Mesothelial cell of epicardium (in vitro differentiated cells): ENCODE measurements at regions not wholly inside any gene's neighbourhood (a gene's known extent, or its start where the extent isn't known, plus 50 kb on each side); places are given as distances from the start of the nearest gene placed in this dataset.
A peak's percentile ranks its signal among the peaks of the same experiment; 100 is the strongest.

Experiments used
- DNase-seq, 2 experiments: peaks; one replicate each; pipeline ENCODE4 v3.0.0; 2021; ENCODE audit warnings: low spot score in 2 of 2; ENCODE audit not compliant: unreplicated experiment in 2 of 2
- H3K27ac Mint-ChIP-seq: 2 replicates; pipeline ENCODE4 v1.8.0; 2021; ENCODE audit warnings: mixed read lengths
- H3K27me3 Mint-ChIP-seq: 2 replicates; pipeline ENCODE4 v1.8.0; 2021; ENCODE audit warnings: low read depth, mixed read lengths
- H3K36me3 Mint-ChIP-seq: 2 replicates; pipeline ENCODE4 v1.8.0; 2021; ENCODE audit warnings: mixed read lengths
- H3K4me1 Mint-ChIP-seq: 2 replicates; pipeline ENCODE4 v1.8.0; 2021; ENCODE audit warnings: mixed read lengths
- H3K4me3 Mint-ChIP-seq: 2 replicates; pipeline ENCODE4 v1.8.0; 2021; ENCODE audit warnings: mild to moderate bottlenecking, moderate library complexity, mixed read lengths
- H3K9me3 Mint-ChIP-seq: 2 replicates; pipeline ENCODE4 v1.8.0; 2021; ENCODE audit warnings: mixed read lengths
- TF ChIP-seq, protein P1 (sequence below): fragments of 200-600 bp; sonication (generic); IDR thresholded peaks from one replicate; pipeline ENCODE4 v1.5.0; 2021; ENCODE audit warnings: antibody characterized with exemption; ENCODE audit not compliant: unreplicated experiment

DNA sequence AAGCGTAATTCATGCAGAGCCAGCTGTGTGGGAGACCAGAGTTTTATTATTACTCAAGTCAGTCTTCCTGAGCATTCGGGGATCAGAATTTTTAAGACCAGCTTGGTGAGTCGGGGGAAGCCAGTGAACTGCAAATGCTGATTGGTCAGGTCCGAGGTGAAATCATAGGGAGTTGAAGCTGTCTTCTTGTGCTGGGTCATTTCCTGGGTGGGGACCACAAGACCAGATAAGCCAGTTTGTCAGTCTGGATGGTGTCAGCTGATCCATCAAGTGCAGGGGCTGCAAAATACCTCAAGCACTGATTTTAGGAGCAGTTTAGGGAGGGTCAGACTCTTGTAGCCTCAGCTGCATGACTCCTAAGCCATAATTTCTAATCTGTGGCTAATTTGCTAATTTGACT lies 228.1 kb upstream of the ATP10A start:
- Mint-ChIP-seq H3K4me3 (no peak overlapping the region), H3K36me3 (no peaks in the 10 kb centered on the region), H3K27ac (peak overlapping the region; percentile 67), H3K9me3 (no peaks in the 10 kb centered on the region), H3K4me1 (peaks cover 22% of the 10 kb centered on the region), H3K27me3 (no peaks in the 10 kb centered on the region)
- TF ChIP-seq, protein P1, sequence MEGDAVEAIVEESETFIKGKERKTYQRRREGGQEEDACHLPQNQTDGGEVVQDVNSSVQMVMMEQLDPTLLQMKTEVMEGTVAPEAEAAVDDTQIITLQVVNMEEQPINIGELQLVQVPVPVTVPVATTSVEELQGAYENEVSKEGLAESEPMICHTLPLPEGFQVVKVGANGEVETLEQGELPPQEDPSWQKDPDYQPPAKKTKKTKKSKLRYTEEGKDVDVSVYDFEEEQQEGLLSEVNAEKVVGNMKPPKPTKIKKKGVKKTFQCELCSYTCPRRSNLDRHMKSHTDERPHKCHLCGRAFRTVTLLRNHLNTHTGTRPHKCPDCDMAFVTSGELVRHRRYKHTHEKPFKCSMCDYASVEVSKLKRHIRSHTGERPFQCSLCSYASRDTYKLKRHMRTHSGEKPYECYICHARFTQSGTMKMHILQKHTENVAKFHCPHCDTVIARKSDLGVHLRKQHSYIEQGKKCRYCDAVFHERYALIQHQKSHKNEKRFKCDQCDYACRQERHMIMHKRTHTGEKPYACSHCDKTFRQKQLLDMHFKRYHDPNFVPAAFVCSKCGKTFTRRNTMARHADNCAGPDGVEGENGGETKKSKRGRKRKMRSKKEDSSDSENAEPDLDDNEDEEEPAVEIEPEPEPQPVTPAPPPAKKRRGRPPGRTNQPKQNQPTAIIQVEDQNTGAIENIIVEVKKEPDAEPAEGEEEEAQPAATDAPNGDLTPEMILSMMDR: no peak
- DNase-seq: no peak

DNA sequence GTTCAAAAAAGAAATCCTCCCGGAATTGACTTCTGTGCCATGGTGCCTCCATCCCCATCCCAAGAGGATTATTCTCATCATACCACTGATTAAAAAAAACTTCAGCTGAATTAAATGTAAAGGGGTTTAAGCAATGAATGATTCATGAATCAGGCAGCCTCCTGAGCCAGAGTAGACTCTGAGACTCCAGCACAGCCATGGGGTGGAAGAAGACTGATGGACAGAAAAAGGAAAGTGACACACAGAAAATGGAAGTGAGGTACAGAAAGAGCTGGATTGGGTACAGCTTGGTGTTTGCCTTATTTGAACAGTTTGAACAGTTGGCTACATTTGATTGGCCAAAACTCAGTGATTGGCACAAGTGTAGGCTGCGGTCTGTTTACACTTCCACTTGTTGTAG lies 224.8 kb upstream of the ATP10A start:
- no peak for DNase-seq
- Mint-ChIP-seq H3K27ac (no peak overlapping the region), H3K36me3 (no peaks in the 10 kb centered on the region), H3K9me3 (no peaks in the 10 kb centered on the region), H3K4me3 (no peak overlapping the region), H3K4me1 (peaks cover 33% of the 10 kb centered on the region), H3K27me3 (no peaks in the 10 kb centered on the region)
- TF ChIP-seq, protein P1: no peak

DNA sequence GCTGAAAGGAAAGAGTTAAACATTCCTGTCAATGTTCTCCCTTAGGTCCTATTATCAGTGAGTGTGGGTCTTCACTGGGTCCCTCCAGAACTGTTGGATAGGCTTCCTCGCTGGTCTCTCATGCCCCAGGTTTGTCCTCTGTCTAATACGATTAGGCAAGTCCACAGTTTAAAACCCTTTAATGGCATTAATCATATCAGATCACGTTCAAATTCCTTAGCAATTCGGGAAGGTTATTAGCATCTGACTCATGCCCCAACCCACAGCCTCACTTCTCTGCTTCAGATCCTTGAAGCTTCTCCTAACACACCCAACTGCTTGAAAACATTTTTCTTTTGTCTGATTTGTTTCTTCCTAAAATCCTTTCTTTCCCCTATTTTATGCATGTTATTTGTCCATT lies 224.3 kb upstream of the ATP10A start:
- no peak for DNase-seq
- Mint-ChIP-seq H3K9me3 (no peaks in the 10 kb centered on the region), H3K27ac (no peak overlapping the region), H3K4me1 (peaks cover 37% of the 10 kb centered on the region), H3K36me3 (no peaks in the 10 kb centered on the region), H3K4me3 (no peak overlapping the region), H3K27me3 (no peaks in the 10 kb centered on the region)
- TF ChIP-seq, protein P1: no peak

DNA sequence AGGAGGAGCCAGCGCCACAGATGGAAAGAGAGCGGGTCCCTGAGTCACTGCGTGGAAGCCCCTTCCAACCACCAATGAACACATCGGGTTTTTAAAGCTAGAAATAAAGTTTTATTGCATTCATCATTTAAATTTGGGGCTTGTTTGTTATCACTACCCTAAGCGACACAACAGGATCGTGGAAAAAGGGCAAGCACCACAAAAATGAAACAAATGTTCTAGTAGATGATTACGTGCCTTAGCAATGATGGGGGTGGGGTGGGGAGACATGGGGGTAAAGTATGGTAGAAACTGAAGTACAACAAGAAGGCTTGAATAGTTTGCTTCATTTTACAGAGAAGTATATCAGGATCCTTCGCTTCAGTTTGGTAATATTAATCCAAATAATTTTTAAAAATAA lies 221.6 kb upstream of the ATP10A start:
- Mint-ChIP-seq H3K36me3 (no peaks in the 10 kb centered on the region), H3K9me3 (no peaks in the 10 kb centered on the region), H3K27ac (no peak overlapping the region), H3K27me3 (peaks cover 2% of the 10 kb centered on the region), H3K4me3 (no peak overlapping the region), H3K4me1 (peaks cover 30% of the 10 kb centered on the region)
- TF ChIP-seq, protein P1: no peak
- no peak for DNase-seq

DNA sequence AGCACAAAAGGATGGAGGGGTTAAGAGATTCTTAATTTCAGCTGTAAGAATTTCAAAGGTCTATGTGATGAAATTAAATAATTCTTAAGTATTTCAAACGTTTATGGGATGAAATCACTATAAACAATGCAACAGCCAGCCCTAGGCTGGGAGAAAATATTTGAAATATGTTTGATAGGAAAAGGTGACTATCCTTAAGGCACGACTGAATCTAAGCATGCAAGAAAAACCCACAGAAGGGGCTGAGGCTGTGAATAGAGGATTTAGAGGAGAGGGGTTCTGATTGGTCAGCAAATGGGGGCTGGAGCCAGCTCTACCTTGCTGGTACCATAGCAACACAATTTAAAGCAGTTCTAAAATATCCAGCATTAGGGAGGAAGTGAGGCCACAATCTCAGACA lies 220.8 kb upstream of the ATP10A start:
- peaks cover 30% of the 10 kb centered on the region for H3K4me1 Mint-ChIP-seq
- TF ChIP-seq, protein P1: no peak
- H3K4me3 Mint-ChIP-seq: peak overlapping the region; percentile 78
- no peak for DNase-seq
- no peaks in the 10 kb centered on the region for H3K9me3 Mint-ChIP-seq
- peaks cover 2% of the 10 kb centered on the region for H3K27me3 Mint-ChIP-seq
- H3K27ac Mint-ChIP-seq: peak overlapping the region; percentile 97
- H3K36me3 Mint-ChIP-seq: no peaks in the 10 kb centered on the region

DNA sequence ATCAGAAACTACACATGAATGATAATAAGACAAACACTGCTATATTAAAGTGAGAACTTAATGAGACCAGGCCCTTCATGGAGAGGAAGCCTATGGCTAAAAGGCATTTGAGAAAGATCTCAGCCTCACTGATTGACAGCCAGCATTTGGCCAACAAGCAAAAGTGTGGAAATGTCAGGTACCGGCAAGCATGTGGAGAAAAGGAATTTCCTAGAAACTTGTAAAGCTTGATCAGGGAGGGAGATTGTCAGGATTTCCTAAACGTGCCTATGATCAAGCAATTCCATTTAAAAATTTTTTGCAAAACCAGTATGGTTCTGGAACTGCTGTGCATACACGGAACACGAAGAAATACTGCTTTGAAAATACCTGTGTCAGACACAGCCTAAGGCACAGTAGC lies 220.3 kb upstream of the ATP10A start:
- H3K4me1 Mint-ChIP-seq: peaks cover 30% of the 10 kb centered on the region
- peak overlapping the region; percentile 97 for H3K27ac Mint-ChIP-seq
- no peaks in the 10 kb centered on the region for H3K36me3 Mint-ChIP-seq
- no peaks in the 10 kb centered on the region for H3K9me3 Mint-ChIP-seq
- TF ChIP-seq, protein P1: no peak
- no peak for DNase-seq
- peaks cover 2% of the 10 kb centered on the region for H3K27me3 Mint-ChIP-seq
- peak overlapping the region; percentile 78 for H3K4me3 Mint-ChIP-seq
